Fibroblast of peridontal ligament (primary cell): ENCODE measurements at regions not wholly inside any gene's neighbourhood (a gene's known extent, or its start where the extent isn't known, plus 50 kb on each side); places are given as distances from the start of the nearest gene placed in this dataset.

Experiments used
- DNase-seq: peaks from one replicate; pipeline ENCODE4 v3.0.0-alpha.2; 2010; ENCODE audit errors: extremely low read depth

DNA sequence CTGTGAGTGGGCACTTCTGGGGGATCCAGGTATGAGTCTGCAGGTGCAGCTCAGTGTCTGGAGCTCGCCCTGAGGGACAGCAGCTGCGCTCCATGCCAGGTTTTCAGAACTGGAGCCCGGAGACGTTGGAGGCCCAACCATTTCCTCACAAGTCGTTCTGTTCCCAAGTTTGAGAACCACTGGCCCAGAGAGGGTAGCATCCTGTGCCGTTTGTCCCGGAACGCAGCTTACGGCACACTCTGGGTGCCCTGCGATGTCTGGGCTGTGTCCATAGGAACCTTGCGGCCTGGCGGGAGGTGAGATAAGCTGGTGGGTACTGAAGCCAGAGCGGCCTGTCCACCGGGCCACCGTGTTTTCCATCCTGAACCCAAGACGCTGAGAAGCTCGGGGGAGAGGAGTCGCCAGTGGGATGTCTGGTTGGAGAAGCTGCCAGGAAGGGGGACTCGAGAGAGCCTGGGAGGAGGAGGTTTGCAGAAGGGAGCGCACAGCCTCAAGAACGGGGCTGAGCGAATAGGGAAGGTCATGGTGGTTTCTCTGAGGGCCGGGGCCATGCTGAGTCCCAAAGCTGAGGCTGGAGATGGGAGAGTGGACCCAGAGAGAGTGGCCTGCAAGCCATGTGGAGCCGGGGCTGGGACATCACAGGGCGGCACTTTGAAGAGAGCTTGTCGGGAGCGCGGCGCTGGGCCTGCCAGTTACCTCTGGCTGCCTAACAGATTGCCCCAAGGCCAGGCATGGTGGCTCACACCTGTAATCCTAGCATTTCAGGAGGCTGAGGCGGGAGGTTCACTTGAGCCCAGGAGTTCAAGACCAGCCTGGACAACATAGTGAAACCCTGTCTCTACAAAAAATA lies 211.0 kb upstream of the GSE1 start:
- DNase-seq = no peak

DNA sequence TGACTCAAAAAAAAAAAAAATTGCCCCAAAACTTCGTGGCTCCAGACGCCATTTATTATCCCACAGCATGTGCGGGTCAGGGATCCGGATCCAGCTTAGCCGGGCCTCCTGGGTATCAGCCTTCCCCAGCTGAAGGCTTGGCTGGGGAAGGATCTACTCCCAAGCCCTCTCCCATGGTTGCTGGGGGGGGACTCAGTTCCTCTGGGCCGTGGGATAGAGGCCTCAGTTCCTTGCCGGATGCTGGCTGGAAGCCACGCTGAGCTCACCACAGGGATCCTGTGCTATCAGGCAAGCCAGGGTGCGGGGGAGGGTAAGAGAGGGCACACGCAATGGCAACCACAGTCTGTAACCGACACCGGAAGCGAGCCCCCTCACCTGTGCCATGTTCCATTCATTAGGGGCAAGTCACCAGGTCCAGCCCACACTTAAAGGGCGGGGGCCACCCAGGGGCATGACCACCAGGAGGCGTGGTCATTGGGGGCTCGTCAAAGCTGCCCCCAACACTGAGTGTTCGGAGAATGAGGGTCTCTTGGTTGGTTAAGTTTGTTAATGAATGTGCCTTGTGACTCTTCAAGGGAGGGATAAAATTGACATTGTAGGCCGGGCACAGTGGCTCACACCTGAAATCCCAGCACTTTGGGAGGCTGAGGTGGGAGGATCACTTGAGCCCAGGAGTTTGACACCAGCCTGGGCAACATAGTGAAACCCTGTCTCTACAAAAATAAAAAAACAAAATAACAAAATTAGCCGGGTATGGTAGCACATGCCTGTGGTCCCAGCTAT lies 210.0 kb upstream of the GSE1 start:
- peak; percentile 53 for DNase-seq

DNA sequence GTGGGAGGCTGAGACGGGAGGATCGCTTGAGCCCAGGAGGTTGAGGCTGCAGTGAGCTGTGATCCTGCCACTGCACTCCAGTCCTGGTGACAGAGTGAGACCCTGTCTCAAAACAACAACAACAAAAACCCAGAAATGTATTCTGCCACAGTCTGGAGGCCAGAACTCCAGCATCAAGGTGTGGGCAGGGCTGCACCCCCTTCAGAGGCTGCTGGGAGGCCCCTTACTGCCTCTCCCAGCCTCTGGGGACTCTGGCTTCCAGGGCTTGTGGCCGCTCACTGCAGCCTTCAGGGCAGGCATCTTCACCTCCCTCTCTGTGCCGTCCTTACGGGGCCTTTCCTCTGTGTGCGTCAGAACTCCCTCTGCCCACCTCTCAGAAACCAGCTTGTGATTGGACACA lies 209.4 kb upstream of the GSE1 start:
- no peak for DNase-seq

DNA sequence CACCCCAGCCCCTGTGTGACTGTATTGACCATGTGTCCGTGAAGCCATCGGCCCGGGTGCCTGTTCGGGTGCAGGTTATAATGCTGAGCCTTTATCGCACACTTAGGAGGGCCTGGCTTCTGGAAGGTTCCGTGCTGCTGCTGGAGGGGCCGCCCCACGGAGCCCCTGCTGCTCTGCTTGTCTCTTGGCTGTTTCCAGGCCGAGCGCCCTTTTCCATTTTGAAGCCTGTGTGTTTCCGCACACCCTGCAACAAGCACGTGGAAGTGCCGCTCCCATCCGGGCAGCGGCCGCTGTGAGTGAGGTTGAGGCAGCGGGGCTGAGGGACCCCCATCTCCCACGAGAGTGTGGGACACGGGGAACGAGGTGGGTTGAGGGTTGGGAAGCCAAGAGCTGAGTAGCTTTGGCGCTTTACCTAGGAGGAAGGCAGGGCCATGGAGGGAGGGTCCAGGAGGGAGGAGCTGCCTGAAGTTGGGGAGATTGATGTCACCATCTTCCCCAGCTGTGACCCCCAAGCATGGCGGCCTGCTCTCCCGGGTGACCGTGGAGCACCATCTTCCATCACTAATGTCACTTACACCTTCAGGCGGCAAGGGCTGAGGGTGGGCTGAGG lies 200.1 kb upstream of the GSE1 start:
- no peak for DNase-seq

DNA sequence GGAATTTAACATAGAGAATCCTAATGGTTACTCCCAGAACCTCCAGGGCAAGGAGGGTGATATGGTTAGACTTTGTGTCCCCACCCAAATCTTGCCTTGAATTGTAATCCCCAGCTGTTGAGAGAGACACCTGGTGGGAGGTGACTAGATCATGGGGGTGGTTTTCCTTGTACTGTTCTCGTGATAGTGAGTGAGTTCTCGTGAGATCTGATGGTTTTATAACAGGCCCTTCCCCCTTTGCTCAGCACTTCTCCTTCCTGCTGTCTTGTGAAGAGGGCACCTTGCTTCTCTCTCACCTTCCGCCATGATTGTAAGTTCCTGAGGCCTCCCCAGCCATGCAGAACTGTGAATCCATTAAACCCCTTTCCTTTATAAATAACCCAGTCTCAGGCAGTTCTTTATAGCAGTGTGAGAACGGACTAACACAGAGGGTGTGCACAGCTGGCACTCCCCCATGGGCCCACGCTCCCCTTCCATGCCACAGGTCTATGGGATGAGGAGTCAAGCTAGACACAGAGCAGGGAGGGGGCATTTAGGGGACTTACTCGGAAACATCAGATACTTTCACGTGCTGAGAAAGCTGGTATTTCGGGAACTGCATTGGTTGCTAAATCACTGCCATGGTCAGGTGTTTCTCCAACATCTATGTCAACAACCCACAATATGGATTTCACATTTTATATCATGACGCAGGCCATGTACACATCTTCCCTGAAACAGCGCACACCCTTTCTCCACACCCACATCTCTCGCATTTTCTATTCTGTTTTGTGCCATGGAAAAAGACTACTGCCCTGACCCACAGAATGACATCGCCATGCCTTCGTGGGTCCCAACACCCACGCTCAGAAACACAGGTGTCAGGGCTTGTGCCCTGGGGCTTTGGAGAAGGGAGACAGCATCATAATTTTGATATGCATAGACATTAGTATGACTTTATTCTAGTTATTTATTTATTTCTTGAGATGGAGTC lies 199.1 kb upstream of the GSE1 start:
- DNase-seq = no peak

DNA sequence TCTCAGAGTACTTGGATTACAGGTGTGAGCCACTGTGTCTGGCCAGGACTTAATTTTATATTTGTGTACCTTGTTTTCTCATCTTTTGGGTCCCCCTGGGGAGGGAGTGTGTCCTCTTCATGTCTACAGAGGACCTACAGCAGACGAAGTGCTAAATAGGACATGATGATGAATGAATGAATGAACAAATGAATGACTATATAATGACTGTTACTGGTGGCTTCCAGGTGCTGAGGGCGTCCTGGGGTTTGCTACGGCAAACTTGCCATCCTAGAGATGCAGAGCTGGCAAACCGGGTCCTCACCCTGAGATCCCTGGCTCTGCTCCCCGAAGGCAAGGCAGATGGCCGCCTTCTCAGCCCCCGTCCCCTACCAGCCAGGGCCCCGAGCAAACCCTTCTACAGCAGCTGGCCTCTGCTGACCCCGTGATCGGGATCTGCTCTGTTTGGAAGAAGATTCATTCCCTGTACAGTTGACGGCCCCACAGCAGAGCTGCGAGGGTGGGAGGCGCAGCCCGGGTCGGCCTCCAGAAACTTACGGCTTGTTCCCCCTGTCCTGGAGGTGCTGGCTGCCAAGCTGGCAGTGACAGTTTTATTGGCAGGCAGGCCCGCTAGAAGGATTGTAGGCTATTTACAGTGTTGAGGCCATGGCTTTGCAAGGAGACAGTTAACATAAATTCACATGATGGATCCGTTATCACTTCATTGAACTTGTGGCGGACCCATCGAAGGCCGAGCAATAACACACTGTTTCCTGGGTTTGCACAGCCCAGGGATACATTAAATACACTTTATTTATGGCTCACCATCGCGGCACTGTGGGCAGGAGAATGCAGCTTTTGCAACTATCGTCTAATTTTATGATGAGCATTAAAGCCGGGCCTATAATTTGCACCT lies 197.7 kb upstream of the GSE1 start:
- no peak for DNase-seq

DNA sequence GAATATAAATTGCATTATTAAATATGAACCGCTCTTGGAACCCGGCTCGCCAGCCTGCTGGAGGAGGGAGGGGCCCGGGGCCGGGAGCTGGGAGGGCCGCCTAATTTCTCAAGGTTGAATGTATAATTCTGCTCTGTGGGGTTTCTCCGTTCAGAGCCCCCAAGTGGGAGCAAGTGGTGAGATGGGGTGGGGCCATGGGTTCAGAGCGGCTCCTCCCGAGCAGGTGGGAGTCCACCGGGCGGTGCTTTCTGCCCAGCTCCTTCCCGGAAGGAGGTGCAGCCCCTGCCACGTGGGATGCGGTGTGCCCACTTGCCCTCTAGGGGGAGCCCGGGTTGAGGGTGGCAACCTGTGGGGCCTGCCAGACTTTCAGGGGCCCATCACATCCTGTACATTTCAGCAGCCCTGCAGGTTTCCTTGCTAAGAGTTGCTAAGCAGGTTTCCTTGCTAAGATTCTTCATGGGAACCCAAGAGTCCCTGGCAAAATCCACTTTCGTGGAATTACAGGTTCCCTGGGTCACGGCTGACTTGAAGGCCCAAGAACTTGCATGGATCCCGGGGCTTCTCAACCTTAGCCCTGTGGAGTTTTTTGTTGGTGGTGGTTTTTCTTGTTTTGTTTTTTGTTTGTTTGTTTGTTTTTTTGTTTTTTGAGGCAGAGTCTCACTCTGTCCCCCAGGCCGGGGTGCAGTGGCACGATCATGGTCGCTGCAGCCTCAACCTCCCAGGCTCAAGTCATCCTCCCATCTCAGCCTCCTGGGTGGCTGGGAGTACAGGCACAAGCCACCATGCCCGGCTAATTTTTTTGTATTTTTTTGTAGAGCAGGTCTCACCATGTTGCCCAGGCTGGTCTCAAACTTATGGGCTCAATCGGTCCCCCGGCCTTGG lies 196.7 kb upstream of the GSE1 start:
- DNase-seq = peak; percentile 8

DNA sequence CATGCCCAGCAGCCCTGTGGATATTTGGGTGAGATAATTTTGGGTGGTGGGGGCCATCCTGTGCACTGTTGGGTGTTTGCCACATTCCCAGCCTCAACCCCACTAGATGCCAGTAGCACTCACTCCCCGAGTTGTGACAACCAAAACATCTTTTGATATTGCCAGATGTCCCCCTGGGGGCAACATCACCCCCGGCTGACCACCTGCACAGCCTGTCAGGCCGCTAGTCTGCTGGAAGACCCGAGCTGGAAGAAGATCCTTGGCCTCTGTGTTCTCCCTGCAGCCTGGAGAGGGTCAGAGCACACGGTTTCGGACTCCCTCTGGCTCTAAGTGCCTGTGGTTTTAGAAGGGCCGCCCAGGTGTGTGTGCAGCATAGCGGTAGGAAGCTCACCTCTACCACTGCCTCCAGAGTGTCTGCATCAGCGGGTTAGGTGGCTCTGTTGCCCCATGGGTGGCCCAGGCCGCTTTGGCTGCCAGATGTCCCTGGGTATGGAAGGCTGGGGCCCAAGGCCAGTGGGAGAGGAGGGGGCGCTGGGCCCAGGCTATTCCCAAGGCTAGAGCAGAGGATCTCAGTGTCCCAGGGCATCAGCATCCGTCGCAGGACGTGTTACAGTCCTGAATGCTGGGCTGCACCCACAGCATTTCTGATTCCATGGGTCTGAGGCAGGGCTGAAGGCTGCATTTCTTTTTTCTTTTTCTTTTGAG lies 195.8 kb upstream of the GSE1 start:
- no peak for DNase-seq

DNA sequence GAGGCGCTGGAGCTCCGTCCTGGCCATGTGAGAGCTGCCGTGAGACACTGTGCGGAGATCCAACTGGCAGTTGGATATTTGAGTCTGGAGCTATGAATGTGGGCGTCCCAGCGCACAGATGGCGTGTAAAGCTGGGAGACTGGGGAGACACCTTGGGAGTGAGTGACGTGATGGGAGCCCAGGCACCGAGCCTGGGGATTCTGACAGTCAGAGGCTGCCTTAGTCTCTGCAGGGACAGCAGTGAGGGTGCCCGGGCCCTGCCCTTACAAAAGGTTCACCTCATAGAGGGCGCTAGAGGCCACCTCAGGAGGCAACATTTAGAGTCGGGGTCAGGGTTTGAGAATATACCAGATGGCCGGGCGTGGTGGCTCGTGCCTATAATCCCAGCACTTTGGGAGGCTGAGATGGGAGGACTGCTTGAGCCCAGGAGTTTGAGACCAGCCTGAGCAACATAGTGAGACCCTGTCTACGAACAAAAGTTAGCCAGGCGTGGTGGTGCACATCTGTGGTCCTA lies 194.1 kb upstream of the GSE1 start:
- no peak for DNase-seq

DNA sequence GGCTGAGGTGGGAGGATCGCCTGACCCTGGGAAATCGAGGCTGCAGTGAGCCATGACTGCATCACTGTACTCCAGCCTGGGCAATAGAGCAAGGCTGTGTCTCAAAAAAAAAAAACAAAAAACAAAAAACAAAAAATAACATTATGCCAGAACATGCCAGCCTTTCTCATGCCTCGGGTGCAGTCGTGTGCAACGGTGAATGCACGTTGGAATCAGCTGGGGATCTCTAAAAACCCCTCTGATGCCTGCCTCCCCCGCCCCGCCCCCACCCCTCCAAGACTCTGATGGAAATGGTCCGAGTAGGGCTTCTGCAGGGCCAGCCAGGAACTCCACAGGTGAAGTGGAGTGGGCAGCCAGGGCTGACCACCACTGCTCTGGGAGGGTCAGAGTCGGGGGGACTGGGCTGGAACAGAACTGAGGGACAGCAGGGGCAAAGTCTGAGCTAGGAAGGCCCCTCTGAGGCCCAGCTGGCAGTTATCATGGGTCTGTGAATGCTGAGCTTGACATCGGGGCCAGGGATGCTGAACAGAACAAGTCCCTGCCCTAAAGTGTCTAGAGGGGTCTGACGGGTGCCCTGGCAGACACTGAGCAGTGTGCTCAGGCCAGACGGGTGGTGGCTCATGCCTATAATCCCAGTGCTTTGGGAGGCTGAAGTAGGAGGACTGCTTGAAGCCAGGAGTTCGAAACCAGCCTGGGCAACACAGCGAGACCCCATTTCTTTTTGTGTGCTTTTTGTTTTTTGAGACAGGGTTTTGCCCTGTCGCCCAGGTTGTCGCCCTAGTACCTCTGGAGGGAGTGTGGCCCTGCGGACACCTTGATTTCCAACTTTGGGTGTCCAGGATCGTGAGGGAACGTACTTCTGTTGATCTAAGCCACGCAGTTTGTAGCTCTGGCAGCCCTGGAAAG lies 193.4 kb upstream of the GSE1 start:
- DNase-seq = no peak

DNA sequence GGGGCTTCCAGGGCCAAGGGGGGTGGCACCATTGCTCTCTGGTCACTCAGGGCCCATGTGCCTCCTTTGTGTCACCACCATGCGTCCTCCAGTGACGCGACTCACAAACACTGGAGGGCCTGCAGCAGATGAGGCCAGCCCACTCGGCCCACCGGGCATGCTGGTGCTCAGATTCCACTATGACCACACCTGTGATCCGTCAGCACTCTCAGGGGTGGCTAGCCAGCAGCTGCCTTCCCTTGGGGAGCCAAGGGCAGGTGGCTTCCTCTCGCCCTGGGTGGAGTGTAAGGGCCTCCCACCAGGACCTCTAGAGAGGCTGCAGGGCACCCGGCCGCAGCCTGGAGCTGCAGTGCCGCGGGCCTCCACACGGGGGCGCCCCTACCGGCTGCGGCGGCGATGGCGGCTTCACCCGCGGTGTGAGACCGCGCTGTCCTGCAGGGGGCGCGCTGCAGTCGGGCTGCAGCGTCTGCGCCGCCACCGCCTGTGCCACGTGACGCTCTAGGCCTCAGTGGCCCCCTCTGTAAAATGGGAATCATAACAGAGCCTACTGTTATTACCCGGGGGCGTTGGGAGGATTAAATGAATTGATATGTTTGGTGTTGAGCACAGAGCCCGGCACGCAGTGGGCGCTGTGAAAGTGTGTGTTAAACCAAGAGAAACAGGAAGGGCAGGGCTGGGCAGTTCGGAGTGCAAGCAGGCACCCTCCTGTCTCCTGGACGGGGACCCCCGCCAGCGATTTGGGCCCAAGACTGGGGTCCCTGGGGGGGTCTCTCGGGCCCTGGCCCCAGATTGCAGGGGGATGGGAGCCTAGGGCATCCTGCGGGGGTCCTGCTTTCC lies 192.4 kb upstream of the GSE1 start:
- DNase-seq = peak; percentile 16

DNA sequence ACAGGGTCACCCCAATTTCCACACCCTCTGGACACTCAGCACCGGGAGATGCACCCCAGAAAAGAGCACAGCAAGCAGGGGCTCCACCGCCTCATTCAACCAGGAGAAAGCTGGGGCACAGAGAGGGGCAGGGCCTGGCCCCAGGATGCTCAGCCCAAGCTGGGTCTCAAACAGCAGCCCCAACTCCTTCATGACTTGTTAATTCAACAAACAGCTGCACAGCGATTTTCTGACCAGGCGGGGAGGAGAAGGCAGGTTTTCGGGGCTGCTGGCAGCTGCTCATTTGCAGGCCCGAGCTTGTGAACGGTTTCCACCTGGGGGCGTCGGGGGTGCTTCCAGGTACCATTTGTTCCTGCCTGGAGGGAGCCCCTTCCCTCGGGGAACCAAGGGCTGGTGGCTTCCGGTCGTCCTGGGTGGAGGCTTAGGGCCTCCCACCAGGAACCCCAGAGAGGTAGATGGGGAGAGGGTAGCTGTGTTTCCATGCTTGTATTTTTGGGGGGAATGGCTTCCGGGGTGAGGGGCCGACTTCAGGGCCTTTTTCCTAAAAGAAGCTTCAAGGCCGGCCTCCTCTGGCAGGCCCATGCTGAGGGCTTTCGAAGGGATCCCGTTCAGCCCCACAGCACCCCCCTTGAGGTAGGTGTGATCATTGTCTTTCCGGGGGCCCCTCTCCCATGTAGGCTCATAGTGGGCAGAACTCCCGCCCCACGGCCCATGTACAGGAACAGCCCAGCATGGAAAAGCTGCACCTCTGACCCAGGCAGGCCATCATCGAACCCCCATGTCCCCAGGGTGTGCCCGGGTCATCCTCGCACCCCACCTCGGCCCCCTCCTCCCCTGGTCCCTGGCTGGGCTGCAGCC lies 191.6 kb upstream of the GSE1 start:
- no peak for DNase-seq

DNA sequence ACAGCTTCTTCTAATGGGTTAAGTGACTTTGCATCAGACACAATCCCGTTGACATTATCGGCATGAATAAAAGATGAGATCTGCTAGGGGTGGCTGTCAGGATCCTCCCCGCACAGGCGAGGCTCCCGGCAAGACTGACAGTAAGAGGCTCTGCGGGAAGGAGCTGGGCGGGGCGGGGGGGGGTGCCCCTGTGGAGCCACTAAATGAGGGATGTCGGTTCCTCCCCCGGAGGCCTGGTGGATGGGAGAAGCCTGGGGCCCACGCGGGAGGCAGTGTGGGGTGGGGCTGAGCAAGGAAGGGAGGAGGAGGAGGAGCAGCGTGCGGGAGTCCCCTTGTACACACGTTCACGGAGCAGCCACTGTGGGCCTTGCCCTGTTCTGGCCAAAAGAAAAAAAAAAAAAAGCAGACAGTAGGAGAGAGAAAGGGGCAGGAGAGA lies 190.9 kb upstream of the GSE1 start:
- DNase-seq = no peak

DNA sequence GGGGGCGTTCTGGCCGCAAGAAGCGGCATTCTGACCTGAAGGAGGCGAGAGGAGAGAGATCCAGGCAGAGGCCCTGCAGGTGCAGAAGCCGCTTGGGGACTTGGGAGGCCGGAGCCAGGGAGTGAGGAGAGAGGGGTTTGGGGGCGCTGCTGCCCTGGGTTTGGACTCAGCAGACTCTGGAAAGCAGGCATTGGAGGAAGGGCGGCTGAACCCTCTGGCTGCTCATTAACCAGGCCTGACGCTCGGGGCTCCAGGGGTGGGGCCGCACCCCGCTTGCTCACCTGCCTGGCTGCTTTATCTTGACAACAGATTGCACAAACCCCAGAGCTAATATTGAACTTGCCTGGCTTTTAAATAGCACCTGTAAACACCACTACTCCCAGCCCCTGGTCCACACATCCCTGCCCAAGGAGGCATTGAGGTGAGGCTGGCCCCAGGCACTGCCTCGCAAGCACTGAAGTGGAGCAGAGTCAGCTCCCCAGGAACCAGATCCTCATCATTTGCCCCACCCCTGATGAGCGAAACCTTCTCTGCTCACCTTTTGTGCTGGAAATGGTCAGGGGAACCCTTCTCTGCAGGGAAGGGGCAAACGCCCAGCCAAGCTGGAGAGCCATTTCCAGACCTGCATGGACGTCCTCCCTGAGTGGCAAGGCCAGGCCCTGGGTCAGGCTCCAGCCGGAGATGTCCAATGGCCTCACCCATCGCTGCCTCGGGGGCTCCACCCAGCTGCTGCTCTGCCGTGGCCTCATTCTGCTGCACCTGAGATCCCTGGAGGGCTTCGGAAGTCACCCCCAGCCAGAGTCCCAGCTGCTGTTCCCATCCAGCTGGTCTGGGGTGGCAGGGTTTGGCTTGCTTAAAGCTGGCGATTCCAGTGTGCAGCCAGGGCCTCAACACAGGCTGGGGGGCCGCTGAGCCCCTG lies 190.2 kb upstream of the GSE1 start:
- no peak for DNase-seq

DNA sequence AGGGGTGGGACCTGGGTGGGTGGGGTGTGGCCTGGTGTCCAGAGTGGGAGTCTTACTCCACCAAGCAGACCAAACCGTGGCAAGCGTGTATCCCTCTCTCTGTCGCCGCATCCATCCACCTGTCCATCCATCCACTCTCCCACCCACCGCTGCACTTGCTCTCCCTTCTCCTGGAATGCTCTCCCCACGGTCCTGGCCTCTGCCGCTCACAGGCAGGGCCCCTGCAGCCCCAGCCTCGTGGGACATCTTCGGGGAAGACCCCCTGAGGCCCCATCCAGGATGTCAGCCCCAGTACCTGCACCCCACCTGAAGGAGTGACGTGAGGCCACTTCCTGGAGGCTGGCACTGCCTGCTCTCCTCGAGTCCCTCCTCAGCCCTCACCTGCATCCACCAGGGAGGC lies 189.5 kb upstream of the GSE1 start:
- DNase-seq = no peak
